NCI-H1694 (cell line): ENCODE measurements at regions not wholly inside any gene's neighbourhood (a gene's known extent, or its start where the extent isn't known, plus 50 kb on each side); places are given as distances from the start of the nearest gene placed in this dataset.
"Not testable (repeated sequence)": the region's sequence is repeated elsewhere in the genome, so short reads cannot be mapped to it uniquely, and the experiment has no call there.

Experiments used
- DNase-seq: peaks from one replicate; lab custom pipeline; 2025; lab: John Stamatoyannopoulos, UW

GRCh38 chr2:217593732-217594131 lies 409.1 kb downstream of the TNS1 start:
- no peak for DNase-seq

- DNase-seq, result no peak
These were observed 414.5 kb downstream of the TNS1 start for GRCh38 chr2:217588266-217588665.

- no peak for DNase-seq
These were observed 417.4 kb downstream of the TNS1 start for GRCh38 chr2:217585362-217585761.

- DNase-seq, result not testable (repeated sequence)
These were observed 422.4 kb downstream of the TNS1 start for GRCh38 chr2:217580407-217580806.

GRCh38 chr2:217573571-217573970 lies 429.2 kb downstream of the TNS1 start:
- no peak for DNase-seq

- no peak for DNase-seq
These were observed 432.4 kb downstream of the TNS1 start for GRCh38 chr2:217570394-217570793.

- DNase-seq, result no peak
These were observed 434.4 kb downstream of the TNS1 start for GRCh38 chr2:217568289-217568971.

GRCh38 chr2:217563565-217563964 lies 439.2 kb downstream of the TNS1 start:
- DNase-seq, result no peak

- DNase-seq, result no peak
These were observed 439.8 kb downstream of the TNS1 start for GRCh38 chr2:217562871-217563480.

GRCh38 chr2:217559084-217559483 lies 443.7 kb downstream of the TNS1 start:
- DNase-seq, result no peak

GRCh38 chr2:217555081-217555876 lies 447.5 kb downstream of the TNS1 start:
- no peak for DNase-seq

GRCh38 chr2:217553679-217554078 lies 449.1 kb downstream of the TNS1 start:
- DNase-seq, result no peak

GRCh38 chr2:217553202-217553601 lies 449.6 kb downstream of the TNS1 start:
- DNase-seq, result no peak

- no peak for DNase-seq
These were observed 450.7 kb downstream of the TNS1 start for GRCh38 chr2:217552081-217552480.

GRCh38 chr2:217551252-217551899 lies 451.4 kb downstream of the TNS1 start:
- no peak for DNase-seq

- no peak for DNase-seq
These were observed 463.7 kb downstream of the TNS1 start for GRCh38 chr2:217539126-217539525.

- DNase-seq, result no peak
These were observed 464.1 kb downstream of the TNS1 start for GRCh38 chr2:217538719-217539118.

GRCh38 chr2:217535957-217536708 lies 466.7 kb downstream of the TNS1 start:
- no peak for DNase-seq

- no peak for DNase-seq
These were observed 472.3 kb downstream of the TNS1 start for GRCh38 chr2:217530392-217531090.

GRCh38 chr2:217529271-217529670 lies 473.5 kb downstream of the TNS1 start:
- no peak for DNase-seq

GRCh38 chr2:217527590-217528202 lies 475.1 kb downstream of the TNS1 start:
- no peak for DNase-seq
